ENCODE measurements at regions not wholly inside any gene's neighbourhood (a gene's known extent, or its start where the extent isn't known, plus 50 kb on each side); places are given as distances from the start of the nearest gene placed in this dataset.
"Not testable (repeated sequence)": the region's sequence is repeated elsewhere in the genome, so short reads cannot be mapped to it uniquely, and the experiment has no call there.

GRCh38 chrX:18002791-18003190 lies 141.7 kb upstream of the RAI2 start:
- DNase-seq, result no peak

DNA sequence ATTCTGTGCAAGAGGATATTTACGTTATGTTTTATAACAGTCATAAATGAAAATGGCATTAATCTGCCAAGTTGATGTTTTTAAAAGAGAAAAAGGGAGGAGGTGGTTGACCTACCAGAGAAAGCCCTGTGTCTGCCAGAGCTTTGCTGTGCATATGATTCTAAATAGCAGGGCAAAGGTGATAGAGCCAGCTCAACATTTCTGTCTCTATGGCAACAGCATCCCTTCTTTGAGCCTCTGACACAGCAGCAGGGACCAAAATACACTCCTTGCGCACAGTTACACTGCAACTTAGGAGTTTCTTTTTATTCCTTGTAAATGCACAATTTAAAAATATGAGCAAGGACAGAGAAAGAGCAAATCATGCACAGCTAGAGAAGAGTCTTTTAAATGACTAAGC lies 133.3 kb upstream of the RAI2 start:
- DNase-seq, result no peak

DNA sequence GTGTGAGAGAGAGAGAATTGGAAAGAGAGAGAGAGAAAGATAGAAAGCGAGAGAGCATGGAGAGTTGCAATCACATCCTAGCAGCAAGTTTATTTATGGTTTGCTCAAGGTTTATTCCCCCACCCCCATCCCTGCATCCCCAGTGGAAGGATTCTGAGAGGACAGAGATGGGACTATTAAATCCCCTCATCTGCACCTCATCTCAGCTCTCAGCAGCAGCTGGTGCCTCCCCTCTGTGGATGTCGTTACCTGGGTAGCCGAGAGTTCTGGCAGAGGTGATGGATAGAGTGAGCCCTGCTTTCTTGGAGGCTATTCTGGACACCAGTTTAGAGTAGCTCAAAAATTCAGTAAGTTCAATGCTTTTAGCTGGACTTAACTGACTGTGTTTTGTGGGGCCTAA lies 132.0 kb upstream of the RAI2 start:
- DNase-seq, result no peak

DNA sequence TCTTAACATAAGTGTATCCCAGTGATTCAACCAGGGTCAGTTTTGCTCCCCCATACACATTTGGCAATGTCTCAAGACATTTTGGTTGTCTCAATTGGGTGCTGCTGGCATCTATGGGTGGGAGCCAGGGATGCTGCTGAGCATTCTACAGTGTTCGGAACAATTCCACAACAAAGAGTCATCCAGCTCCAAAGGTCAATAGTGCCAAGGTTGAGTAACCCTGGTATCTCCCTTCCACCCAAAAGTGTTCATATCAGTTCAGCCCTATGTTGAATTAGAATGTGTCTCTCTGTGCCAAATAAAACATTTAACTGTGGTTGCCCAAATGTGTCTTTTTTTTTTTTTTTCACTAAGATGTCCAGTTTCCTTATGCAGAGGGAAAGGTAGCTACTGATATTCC lies 129.4 kb upstream of the RAI2 start:
- DNase-seq, result no peak

GRCh38 chrX:17987783-17988182 lies 126.7 kb upstream of the RAI2 start:
- peak; percentile 25 for DNase-seq

- no peak for DNase-seq
These were observed 125.9 kb upstream of the RAI2 start for GRCh38 chrX:17986977-17987376.

- DNase-seq, result no peak
These were observed 125.3 kb upstream of the RAI2 start for GRCh38 chrX:17986440-17986839.

DNA sequence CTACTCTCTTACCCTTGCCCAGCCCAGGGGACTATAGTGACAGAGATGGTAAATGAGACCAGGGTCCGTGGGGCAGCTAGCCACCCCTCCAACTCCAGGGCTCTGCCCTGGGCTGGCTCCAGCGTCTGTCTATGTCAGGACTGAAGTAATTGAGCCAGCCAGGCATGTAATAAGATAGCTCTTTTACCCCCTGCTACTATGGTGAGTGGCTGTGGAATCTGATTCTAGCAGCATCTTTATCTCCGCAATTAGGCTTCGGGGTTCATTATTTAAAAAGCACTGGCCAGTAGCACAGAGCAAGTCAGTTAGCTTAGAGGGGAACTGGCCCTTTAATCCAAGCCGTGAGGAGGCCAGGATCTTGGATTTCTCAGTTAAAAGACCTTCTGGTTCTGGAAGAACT lies 123.3 kb upstream of the RAI2 start:
- no peak for DNase-seq

- no peak for DNase-seq
These were observed 122.3 kb upstream of the RAI2 start for GRCh38 chrX:17983389-17983788.

GRCh38 chrX:17977696-17978095 lies 116.6 kb upstream of the RAI2 start:
- no peak for DNase-seq

- no peak for DNase-seq
These were observed 115.9 kb upstream of the RAI2 start for GRCh38 chrX:17976955-17977354.

DNA sequence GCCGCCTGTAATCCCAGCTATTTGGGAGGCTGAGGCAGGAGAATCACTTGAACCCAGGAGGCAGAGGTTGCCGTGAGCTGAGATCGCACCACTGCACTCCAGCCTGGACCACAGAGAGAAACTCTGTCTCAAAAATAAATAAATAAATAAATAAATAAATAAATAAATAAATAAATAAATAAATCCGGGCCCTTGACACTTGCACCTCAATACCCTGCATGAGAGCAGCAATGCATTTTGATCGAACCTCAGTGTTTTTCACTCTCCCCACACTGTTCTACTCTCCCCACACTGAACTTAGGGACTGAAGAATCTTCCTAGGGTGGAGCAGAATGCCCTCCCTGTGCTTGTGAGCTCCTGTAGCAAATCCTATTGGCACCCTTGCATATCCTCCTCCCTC lies 114.3 kb upstream of the RAI2 start:
- DNase-seq, result not testable (repeated sequence)

DNA sequence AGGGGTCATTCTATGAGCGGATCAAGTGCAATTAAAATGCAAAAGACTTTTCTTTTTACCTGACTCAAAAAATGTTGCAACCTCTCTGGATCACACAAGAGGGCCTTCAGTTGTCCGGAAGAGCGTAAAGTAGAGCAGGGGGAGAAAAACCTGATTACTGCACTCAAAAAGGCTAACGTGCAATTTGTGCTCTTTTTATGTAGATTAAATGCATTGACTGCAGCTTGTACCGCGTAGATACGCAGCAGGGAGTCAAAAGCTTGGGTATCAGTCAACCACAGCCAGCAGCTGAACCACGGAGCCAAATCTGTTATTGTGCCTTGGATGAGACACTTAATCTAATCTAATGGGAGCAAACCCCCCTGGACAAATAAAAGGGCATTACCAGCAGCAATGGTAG lies 107.3 kb upstream of the RAI2 start:
- DNase-seq, result no peak

GRCh38 chrX:17967888-17968287 lies 106.8 kb upstream of the RAI2 start:
- no peak for DNase-seq

DNA sequence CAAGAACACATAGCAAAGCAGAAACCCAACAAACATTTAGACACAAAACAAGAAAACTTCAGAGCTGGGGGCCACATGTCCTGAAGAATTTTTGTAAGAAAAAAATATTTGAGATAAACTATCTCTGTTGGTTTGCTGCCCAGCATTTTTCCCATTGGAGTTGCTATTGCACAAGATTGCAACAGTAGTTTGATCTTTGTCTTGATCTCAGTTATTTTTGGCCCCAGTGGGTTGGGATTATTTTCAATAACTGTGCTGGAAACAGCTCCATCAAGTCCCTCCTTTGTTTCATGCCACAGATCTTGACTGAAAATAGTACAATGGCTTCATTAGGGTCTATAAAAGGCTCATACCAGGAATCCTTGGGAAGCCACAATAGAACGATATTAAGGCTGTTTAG lies 103.8 kb upstream of the RAI2 start:
- no peak for DNase-seq

DNA sequence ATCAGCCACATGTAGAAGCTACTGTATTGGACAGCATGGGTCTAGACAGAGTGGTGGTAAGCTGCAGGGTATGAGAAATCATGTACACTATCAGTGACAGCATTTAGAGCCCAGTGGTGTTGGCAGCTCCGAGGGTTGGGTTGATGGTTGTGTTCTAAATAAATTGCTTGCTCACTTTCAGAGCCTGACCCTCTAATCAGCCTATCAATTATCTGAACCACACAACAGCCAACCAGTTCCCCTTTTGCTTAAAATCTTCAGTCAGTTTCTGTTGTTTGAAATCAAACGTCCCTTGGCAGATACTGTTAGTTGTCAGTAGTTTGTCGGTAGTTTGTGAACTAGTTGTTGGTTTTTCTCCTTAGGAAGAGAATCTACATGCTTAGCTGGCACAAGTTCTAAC lies 99.8 kb upstream of the RAI2 start:
- no peak for DNase-seq

DNA sequence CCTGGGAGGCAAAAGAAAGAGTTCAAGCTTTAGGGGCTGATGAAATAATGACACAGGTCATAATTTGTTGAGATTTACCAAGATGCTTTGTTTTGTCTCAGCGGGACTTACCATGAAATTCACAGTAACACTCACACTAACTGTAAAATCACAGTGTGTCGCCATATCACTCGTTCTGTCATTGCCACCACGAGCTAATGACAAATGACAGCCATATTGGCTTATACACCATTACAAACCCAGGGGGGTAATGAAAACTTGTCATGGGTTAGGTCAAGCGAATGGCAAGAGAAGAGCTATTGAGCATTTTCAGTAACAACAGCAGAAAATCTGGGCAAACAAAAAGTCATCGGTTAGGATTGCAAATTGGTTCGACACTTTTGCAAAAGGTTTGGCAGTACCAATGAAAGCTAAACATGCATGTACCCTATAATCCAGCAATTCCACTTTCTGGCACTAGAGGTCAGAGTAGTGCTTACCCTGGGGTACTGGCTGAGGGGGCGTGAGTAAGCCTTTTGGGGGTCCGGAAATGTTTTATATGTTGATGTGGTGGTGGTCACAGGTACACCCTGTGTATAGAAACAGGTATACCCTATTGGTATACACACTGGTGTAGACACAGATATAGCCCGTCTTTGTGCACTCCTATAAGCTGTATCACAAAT lies 83.9 kb upstream of the RAI2 start:
- DNase-seq, result peak; percentile 25

GRCh38 chrX:17941171-17941570 lies 80.1 kb upstream of the RAI2 start:
- DNase-seq, result not testable (repeated sequence)

GRCh38 chrX:17939724-17940123 lies 78.6 kb upstream of the RAI2 start:
- no peak for DNase-seq

- no peak for DNase-seq
These were observed 72.8 kb upstream of the RAI2 start for GRCh38 chrX:17933856-17934255.

- DNase-seq, result no peak
These were observed 71.7 kb upstream of the RAI2 start for GRCh38 chrX:17932781-17933180.

GRCh38 chrX:17931855-17932254 lies 70.8 kb upstream of the RAI2 start:
- DNase-seq, result no peak

- DNase-seq, result no peak
These were observed 69.8 kb upstream of the RAI2 start for GRCh38 chrX:17930850-17931249.

GRCh38 chrX:17923546-17923945 lies 62.4 kb upstream of the RAI2 start:
- DNase-seq, result no peak

- DNase-seq, result no peak
These were observed 61.2 kb upstream of the RAI2 start for GRCh38 chrX:17922303-17922702.
